NCI-H748 (cell line): ENCODE measurements at regions not wholly inside any gene's neighbourhood (a gene's known extent, or its start where the extent isn't known, plus 50 kb on each side); places are given as distances from the start of the nearest gene placed in this dataset.
A peak's percentile ranks its signal among the peaks of the same experiment; 100 is the strongest.
"Not testable (repeated sequence)": the region's sequence is repeated elsewhere in the genome, so short reads cannot be mapped to it uniquely, and the experiment has no call there.

Experiments used
- DNase-seq: peaks from one replicate; lab custom pipeline; 2025; ENCODE audit not compliant: unreplicated experiment; lab: John Stamatoyannopoulos, UW

DNA sequence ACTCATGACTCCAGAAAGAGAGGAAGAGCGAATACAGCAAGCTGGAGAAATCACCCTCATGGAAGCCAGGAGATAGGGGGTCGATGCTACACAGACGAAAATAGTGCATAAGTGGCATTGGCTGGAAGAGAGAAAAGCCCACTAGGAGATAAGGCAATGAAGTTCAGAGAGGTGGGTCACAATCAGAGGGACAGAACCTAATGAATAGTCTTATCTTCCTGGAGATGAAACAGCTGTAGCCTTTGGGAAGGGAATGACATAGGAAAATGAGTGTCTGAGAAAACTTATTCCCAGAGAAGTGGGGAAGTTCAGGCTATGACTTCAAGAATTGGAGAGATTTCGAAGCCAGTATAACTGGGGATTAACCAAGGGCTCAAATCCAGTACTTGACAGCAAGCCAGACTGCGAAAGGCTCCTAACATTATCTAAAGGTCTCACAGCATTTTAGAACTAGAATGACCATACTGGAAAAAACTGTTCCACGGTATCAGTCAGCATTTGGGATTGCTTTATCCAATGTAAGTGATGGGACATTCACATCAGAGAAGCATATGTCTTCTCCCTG lies 211.1 kb downstream of the ZNF365 start:
- no peak for DNase-seq

DNA sequence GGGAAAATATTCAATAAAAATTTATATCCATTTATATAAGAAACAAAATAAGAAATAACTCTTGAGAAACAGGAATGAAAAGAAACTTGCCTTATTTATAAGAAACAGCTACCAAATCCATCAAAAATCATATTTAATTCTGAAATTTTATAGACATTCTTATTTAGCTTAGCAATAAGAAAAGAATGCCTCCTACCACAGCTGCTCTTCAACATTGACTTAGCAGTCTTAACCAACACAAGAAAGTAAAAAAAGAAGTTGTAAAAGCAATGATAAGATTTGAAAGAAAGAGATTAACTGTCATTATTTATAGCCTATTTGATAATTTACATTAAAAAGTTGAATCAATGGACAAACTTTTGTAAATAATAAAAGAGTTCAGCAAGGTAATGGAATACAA lies 212.8 kb downstream of the ZNF365 start:
- no peak for DNase-seq

DNA sequence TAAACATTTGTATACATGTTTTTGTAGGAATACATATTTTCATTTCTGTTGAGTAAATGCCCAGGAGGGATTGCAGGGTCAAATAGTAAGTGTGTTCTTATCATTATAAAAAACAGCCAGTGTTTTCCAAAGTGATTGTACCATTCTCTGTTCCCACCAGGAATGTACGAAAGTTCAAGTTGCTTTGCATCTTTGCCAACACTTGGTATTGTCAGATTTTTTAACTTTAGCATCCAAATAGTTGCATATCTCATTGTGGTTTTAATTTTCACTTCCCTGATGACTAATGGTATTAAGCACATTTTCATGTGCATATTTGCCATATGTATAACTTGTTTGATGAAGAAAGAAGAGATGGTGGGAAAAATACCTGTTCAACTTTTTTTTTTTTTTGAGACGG lies 213.9 kb downstream of the ZNF365 start:
- no peak for DNase-seq

DNA sequence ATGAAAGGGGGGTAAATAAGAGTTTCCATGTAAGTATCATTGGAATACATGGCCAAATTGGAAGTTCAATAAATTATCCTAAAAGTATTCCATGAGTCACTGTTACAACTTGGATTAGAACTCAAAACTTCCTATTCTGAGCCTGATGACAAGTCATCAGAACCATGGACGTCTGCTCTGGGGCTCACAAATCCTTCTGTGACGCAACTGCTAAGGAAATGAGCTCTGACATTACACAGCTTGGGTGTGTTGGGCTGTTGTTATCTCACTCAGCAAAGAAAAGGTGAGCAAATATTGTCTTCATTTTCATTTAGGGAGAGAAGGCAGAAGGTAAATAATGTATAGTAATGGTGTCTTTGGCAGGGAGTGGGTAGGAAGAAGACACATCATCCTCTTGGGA lies 214.8 kb upstream of the ADO start:
- DNase-seq, result peak; percentile 53

DNA sequence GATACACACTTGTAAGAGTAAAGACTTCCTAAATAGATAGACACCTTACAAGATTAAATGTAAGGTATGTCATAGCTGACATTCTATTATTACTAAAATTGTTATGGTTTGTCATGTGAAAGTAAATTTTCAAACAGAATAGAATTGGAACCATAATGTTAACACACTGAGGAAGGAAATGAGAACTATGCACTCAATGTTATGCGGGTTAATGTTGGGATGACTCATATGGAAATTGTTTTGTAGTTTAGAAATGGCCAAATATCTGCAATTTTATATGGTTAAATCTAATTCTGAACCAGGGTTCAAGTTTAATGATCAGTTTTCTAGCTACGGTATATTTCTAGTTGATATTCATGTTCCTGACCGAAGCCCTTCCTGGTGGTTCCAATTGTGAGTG lies 214.2 kb upstream of the ADO start:
- DNase-seq, result no peak

DNA sequence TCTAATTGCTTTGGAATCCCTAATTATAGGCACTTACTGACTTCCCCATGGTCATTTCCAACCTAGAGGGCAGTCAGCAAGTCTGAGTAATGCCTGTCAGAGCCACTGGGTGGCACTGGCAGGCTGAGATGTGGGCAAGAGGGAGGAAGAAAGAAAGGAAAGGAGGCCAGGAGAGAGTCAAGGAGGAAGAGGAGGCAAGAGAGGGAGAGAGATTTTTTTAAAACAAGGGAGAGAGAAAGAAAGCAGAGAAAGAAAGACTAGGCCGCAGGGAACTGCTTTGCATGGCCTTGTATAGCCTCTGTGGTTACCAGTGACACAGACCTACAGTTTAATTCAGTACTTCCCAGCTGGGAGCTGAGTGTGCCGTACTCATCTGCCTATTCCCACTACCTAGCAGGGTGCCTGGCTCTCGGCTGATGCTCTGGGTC lies 210.4 kb upstream of the ADO start:
- DNase-seq, result peak; percentile 43

DNA sequence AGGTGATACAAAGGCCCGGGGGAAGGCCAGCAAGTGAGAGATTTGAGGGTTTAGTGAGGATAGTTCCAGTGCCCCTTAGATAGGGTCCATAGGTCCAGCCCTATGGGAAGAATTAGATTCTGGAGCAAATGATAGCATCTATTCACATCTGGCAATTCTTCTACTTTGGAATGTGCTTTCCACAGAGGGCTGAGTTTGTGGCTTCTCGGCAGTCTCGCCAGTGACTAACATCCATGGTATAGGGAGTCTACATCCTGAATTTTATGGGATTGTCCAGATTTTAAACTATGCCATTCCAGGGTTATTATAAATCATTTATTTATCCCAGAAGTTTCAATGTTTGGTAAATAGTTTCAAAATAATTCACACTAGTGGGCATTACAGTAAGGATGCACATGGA lies 207.3 kb upstream of the ADO start:
- no peak for DNase-seq

DNA sequence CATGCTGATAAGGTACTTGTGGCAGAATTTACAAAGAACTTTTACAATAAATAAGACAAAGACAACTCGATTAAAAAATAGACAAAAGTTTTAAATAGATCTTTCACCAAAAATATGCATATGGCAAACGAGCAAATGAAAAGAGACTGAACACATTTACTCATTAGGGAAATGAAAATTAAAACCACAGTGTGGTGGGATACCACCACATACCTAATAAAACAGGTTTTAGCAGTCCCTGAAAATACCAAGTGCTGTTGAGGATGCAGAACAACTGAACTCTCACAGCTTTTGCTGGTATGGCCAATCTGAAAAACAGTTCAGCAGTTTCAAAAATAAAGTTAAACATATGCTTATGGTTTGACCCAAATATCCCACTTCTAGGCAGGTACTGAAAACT lies 205.4 kb upstream of the ADO start:
- no peak for DNase-seq

DNA sequence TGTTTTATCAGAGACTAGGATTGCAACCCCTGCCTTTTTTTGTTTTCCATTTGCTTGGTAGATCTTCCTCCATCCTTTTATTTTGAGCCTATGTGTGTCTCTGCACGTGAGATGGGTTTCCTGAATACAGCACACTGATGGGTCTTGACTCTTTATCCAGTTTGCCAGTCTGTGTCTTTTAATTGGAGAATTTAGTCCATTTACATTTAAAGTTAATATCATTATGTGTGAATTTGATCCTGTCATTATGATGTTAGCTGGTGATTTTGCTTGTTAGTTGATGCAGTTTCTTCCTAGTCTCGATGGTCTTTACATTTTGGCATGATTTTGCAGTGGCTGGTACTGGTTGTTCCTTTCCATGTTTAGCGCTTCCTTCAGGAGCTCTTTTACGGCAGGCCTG lies 198.0 kb upstream of the ADO start:
- DNase-seq, result not testable (repeated sequence)

DNA sequence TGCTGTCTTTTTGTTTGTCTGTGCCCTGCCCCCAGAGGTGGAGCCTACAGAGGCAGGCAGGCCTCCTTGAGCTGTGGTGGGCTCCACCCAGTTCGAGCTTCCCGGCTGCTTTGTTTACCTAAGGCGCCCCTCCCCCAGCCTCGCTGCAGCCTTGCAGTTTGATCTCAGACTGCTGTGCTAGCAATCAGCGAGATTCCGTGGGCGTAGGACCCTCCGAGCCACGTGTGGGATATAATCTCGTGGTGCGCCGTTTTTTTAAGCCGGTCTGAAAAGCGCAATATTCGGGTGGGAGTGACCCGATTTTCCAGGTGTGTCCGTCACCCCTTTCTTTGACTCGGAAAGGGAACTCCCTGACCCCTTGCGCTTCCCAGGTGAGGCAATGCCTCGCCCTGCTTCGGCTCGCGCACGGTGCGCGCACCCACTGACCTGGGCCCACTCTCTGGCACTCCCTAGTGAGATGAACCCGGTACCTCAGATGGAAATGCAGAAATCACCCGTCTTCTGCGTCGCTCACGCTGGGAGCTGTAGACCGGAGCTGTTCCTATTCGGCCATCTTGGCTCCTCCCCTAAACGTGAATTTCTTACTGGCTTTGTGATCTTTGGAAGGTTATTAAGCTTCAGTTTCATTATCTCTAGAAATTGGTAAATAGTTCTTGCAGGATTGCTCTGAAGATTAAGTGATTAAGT lies 196.2 kb upstream of the ADO start:
- peak; percentile 18 for DNase-seq

DNA sequence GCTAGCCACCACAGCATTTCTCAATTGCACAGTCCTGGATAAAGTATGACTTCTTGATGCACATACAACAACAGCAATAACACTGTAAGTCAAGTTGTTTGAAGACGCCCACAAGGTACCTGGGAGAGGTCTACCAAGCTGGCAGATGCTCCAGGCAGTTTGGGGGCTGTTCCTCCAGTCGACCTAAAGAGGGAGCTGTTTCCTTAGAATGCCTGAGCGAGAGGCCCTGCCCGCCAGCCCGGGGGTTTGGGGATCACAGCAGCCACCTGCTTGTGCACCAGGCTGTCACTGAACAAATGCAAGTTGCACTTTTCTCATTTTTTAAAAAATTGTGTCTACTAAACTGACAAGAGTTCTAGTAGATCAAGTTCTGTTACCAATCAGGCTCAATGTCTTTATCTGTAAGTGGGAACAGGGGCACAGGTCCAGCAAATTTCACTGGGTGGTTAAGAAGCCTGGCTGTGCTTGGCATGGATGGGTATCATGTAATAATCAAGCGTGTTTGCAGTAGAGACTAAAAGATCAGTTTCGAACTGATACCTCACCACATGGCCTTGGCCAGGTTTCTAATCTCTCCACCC lies 193.8 kb upstream of the ADO start:
- DNase-seq, result peak; percentile 59

DNA sequence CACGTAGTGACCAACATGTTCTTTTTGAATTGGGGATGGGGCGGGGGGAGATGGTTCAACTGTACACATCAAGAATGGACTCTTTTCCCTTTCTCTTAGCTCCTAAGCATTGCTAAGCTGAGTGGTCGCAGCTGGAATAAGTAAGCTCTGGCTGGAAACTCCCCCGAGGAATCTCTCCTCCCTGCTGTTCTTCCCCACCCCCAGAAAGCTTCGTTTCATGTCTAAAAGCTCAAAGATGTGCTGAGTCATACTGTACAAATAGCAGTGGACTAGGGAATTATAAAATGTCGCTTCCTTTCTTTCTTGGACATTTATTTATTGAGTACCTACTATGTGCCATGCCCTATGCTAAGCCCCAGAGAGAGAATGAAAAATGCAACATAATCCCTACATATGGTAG lies 191.1 kb upstream of the ADO start:
- DNase-seq, result no peak

DNA sequence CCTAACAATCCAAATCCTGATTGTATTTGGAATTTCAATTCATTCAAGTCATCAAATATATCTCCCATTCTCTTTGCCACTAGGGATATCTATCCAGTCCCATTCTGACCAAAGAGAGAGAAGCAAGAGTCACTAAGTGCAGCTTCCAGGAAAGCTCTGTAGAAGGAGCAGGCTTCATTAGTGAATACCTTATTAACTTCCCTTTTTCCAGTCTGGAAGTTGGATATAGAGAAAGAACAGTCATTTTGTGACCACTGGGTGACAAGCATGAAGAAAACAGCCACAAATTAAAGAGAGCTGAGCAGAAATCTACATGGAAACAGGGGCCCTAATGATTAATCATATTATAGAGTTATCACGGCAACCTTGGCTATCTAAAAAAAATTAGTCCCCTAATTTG lies 190.7 kb upstream of the ADO start:
- no peak for DNase-seq

DNA sequence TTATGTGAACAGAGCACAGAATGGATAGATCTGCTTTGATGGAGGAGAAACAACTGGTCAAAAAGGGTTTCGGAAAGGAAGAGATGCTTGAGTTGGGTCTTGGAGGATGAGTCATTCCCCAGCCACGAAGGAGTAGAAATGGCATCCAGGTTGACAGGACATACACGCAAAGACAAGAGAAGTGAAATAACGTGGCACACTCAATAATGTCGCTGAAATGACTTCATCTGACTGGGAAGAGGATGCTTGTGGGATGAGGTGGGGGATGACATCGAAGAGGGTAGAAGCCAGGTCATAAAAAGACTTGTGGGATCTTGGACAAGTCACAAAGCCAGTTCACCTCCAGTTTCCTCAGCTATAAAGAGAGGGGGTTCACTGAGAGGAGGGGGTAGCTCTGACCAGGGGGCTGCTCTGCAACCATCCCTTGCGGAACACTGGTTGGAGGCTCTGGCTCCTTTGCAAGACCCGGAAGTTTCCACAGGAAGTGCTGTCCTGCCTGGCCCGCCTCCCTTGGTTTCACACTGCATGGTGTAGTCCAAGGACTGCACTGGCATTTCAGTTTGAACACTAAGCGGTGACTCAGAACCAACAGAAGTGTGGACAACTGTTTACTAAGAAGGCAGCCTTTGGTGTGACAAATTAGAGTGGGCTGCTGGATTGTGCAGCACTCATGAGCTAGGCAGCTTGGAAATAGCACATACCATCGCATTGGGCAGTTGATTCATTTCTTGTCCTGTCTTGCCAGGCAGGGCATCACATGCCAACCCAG lies 189.9 kb upstream of the ADO start:
- DNase-seq, result no peak

DNA sequence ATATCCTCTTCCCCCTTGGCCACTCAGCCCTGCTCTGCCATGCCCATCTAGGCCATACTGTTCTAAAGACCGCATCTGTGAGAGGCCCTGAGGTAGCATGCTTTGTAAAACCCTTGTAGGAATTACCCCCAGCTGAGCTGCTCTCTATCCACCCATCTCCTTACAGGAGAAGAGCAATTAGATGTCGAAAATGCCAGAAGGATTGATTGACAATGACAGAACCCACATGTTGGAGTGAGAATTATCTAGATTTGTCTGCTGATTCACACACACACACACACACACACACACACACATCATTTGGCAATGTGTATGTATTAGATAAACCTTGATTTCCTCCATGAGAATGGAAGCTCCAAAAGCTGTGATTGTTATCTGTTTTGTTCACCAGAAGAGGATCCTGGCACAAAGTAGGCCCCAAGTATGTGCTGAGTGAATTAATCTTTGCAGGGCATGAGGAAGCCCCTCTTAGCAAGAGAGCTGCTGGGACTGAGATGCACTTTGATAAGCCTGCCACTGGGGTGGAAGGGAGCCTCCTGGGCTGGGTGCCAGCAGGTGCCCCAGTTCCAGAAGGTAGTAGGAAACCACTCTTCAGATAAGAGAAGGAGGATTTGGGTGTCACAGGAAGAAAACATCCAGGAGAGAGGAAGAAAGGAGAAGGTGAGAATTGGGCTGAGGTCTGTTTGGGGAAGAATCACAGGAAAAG lies 187.5 kb upstream of the ADO start:
- DNase-seq, result no peak

DNA sequence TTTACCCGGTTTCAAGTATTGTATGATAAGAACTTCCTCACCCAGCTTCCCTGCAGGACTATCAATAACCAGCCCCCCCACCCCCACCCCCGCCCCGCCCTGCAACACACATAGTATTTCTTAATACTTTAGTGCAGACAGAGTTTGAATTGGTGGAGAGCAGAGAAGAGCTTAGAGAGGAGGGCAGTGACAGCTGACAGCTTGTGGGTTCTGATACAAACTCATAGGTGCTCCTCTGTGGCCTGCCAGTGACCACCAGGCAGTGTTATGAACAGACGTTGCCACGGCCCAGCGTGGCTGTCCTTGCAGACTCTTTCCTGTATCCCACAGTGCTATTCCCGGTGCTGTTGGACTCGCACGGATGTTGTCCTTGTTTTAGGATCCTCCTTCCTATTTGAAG lies 186.9 kb upstream of the ADO start:
- no peak for DNase-seq

DNA sequence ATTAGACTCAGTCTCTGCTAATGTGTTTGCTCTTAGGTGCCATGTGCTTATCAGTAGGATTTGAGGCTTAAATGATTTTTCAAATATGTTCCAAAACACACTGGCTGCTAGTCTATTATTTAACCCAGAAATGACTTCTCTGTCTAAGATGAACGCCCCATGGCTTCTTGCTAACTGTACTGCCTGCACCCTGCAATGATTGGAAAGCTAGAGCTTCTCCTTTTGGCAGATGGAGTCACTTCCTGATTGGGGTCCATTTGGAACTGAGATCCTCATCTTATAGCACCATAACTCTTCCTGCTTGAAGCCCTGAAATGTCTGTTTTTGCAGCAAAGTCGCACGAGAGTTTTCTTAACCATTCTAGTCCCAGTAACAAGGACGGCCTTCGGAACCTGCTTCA lies 186.5 kb upstream of the ADO start:
- DNase-seq, result no peak

DNA sequence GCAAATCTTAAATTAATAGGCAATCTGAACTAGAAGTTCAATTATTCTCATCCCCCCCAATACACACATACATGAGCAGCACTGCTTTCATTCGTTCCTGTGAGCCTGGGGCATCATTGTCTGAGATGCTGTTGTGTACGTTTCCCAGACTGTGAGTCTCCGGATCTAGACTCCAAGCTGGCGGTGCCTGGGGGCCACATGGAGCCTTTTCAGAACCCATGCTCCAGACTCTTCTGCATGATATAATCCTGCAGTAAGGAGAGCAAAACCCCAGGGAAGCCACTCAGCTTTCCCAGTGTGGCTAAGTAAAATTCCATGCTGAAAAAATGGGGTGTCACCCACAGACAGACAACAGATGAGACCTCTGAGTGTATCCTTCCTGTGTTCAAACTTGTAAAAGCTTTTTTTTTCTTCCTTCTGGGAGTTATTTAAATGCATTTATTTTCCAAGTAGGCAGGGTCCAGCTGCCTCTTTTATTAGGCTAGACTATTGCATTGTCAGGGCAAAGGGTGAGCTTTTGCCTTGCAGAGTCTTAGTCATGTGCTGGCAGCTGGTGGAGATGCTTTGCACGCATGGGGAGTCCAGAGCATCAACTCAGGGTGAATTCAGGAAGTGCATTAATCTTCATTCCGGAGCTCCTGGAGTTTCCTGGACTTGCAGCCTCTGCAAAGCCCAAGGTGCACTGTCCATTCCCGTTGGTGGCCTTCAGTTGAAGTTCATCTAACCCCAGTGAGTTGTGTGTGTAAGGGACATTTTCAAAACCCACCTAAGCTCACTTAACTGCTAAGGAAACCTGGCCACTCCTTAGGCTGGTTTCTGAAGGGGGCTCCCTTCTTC lies 185.7 kb upstream of the ADO start:
- no peak for DNase-seq

DNA sequence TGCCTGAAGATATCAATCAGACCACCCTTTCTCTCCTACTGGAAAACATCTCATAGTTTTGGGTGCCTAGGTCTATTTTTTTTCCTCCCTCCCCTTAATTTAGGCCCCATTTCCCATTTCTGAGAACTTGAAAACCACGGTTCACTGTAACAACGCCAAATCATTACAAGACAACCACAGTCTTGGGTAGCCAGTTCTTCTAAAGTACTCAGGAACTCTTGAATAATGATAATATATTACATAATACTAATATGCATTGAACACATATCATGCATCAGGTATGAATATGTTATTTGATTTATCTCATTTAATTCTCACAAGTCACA lies 185.1 kb upstream of the ADO start:
- no peak for DNase-seq

DNA sequence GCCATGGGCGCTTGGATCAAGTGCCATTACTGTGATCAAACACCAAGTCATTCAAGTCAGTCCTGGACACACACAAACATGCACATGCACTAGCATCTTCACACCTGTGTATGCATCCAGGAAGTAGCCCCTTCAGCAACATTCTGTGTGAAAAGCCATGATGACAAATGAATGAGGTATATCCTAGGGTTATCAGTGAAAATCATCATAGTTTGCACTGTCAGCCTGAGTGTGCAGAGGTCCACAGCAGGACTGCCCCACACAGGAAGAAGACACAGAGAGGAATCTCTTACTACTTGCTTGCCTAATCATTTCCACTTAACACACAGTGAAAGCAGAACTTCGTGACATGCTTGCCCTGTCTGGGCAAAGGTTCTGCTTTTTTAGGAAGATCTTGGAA lies 184.0 kb upstream of the ADO start:
- DNase-seq, result no peak

DNA sequence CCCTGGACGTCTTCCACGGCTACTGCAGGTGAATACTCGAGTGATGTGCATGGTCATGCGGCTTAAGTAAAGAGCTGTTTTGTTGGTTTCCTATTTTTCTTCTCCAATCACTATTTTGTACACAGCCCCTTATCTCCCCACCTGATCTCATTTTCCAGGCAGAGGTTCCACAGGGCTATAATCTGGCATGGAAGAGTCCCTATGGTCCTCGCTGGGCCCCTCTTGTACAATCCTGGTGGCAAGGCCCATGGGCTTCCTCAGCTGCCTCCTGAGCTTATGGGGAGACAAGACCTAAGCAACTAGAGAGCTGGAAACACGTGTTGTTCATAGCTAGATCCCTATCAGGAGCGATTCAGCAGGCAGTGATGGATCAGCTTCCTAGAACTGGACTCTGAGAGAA lies 181.3 kb upstream of the ADO start:
- DNase-seq, result no peak
